ENCODE measurements at regions not wholly inside any gene's neighbourhood (a gene's known extent, or its start where the extent isn't known, plus 50 kb on each side); places are given as distances from the start of the nearest gene placed in this dataset.
"Not testable (repeated sequence)": the region's sequence is repeated elsewhere in the genome, so short reads cannot be mapped to it uniquely, and the experiment has no call there.

- no peak overlapping the region for H3K4me3 ChIP-seq (ENCODE audit: low read length)
- TF ChIP-seq ZNF274 (IDR thresholded peaks at IDR 0.05; ENCODE audit: low read depth, low read length), result no peak
Observed at GRCh38 chr11:67780056-67780455, 105.6 kb upstream of the ALDH3B2 start.

DNA sequence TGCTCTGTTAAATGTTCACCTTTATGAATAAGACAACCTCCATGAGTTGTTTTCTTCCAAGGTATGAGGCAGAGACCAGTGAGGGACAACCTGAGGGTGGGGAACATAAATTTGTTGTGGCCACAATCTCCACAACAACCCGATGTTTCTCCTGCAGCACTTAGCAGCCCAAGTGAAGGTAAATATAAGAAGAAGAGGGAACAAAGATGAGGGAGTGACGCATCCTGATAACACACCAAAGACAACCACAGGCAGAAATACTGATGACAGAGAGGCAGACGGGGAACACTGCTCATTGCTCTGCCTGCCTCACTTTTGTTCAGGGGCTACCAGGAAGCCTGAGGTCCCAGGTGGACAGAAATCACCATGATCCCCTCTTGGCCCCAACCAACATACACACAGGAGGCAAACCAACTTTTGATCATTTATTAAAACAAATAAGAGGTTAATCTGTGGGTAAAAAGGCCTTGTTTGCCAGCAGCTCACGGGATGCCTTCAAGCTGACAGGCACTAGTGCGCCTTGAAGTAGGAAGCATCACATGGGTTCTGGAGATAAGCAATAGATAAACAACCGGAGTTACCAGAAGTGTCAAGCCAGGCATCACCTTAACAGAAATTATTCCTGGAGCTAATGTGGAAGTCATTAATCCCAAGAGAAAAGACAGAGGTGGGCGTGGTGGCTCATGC, 104.9 kb upstream of the ALDH3B2 start:
- H3K4me3 ChIP-seq (ENCODE audit: low read length), result not testable (repeated sequence)

- no peak overlapping the region for H3K4me3 ChIP-seq (ENCODE audit: low read length)
- TF ChIP-seq ZNF274 (IDR thresholded peaks at IDR 0.05; ENCODE audit: low read depth, low read length), result no peak
Observed at GRCh38 chr11:67776852-67777520, 102.6 kb upstream of the ALDH3B2 start.

GRCh38 chr11:67774175-67774574, 99.8 kb upstream of the ALDH3B2 start:
- H3K4me3 ChIP-seq (ENCODE audit: low read length), result not testable (repeated sequence)

DNA sequence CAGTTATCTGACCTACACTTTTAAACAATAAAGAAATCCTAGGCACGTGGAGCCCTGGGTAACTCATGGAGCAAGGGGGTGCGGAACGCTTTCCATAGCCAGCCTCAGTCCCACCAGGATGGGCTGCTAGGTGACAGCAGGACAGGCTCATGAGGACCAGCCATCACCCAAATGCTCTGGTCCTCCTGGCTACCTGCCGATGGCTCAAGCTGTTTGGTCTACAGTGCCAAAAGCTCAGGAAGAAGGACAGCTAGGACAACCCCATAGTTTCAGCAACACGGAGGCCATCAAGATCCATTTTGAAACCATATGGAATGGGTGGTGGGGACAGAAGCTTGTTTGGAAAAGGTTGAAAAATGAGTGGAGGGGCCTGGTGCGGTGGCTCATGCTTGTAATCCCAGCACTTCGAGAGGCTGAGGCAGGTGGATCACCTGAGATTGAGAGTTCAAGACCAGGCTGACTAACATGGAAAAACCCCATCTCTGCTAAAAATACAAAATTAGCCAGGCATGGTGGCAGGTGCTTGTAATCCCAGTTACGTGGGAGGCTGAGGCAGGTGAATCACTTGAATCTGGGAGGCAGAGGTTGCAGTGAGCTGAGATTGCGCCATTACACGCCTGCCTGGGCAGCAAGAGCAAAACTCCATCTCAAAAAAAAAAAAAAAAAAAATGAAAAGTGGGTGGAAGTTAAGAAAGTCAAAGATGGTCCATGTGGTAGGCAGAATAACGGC, 93.7 kb upstream of the ALDH3B2 start:
- H3K4me3 ChIP-seq (ENCODE audit: low read length), result not testable (repeated sequence)

GRCh38 chr11:67761211-67761610, 86.8 kb upstream of the ALDH3B2 start:
- not testable (repeated sequence) for H3K4me3 ChIP-seq (ENCODE audit: low read length)

DNA sequence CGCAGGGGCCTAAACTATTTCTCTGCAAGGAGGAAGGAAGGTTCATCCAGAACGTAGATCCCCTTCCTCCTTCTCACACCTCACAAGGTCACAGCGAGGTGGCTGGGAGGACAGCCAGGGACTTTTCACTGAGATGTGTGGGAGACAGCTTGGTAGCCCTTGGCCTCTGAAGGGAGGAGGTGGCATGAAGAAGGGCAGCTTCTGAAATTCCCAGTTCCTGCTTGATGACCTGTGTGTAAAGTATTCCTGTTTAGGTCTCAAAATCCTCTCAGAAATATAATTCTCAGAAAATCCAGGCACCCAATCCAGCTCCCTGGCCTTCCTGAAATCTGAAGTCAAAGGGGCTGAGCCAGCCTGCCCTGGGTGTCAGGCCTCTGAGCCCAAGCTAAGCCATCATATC, 84.9 kb upstream of the ALDH3B2 start:
- not testable (repeated sequence) for H3K4me3 ChIP-seq (ENCODE audit: low read length)

DNA sequence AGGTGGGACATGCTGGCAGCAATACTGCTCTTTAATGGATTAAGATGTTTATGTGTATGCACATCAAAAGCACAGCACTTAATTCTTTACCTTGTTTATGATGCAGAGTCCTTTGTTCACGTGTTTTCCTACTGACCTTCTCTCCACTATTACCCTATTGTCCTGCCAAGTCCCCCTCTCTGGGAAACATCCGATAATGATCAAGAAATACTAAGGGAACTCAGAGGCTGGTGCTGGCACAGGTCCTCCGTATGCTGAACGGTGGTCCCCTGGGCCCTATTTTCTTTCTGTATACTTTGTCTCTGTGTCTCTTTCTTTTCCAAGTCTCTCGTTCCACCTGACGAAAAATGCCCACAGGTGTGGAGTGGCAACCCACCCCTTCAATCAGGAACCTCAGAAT, 84.0 kb upstream of the ALDH3B2 start:
- H3K4me3 ChIP-seq (ENCODE audit: low read length), result not testable (repeated sequence)

DNA sequence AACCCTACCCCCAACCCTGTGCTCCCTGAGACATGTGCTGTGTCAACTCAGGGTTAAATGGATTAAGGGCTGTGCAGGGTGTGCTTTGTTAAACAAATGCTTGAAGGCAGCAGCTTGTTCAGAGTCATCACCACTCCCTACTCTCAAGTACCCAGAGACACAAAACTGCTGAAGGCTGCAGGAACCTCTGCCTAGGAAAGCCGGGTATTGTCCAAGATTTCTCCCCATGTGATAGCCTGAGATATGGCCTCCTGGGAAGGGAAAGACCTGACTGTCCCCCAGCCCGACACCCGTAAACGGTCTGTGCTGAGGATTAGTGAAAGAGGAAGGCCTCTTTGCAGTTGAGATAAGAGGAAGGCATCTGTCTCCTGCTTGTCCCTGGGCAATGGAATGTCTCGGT, 83.6 kb upstream of the ALDH3B2 start:
- H3K4me3 ChIP-seq (ENCODE audit: low read length), result not testable (repeated sequence)

DNA sequence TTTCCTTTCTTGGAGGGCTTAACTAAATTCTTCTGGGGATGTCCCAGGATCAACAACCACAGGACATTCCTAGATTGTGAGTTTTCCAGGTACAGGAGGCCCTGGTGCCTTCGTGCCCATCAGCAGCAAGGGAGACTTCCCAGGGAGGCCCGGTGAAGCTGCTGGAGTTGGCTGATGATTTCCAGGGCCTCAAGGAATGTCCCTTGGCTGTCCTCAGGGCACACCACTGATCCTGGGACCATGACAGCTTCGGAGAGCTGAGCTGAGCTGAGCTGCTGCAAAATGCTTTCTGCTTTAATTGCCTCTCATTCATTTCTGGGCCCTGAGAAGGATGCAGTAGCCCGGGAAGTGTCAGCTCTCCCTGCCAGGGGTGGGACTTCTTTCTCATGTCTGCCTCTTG, 79.4 kb upstream of the ALDH3B2 start:
- H3K4me3 ChIP-seq (ENCODE audit: low read length), result not testable (repeated sequence)

- no peak overlapping the region for H3K4me3 ChIP-seq (ENCODE audit: low read length)
- TF ChIP-seq ZNF274 (IDR thresholded peaks at IDR 0.05; ENCODE audit: low read depth, low read length), result no peak
Observed at GRCh38 chr11:67745181-67745726, 70.8 kb upstream of the ALDH3B2 start.

DNA sequence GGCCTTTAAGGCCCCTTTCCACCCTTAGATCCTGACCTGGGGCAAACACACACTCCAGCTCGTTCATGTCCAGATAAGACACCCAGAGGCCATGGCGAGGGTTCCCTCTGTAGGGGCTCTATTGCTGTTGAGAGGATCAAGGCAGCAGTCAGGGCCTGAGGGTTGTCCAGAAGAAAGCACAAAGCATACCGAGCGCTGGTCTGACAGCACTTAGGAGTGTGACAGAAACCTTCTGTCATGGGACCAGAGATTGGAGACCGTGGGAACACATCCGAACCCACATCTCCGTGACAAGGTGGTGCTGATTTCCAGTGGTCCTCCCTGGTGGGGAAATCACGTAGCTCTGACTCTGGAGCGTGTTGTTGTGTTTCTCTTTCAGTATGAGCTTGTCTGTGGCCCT, 69.8 kb upstream of the ALDH3B2 start:
- not testable (repeated sequence) for H3K4me3 ChIP-seq (ENCODE audit: low read length)

DNA sequence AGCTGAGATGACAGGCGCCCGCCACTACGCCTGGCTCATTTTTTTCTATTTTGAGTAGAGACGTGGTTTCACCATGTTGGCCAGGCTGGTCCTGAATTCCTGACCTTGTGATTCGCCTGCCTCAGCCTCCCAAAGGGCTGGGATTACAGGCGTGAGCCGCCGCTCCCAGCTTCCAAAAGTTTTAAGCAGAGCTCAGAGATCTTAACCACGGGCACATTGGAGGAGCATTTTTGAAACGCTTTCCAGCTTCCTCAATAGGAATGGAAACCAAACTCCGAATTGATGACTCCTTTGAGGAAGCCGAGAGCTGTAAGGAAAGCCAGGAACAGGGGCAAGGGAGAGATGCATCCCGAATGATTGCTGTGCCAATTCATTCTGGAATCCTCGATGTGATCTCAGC, 63.8 kb upstream of the ALDH3B2 start:
- not testable (repeated sequence) for H3K4me3 ChIP-seq (ENCODE audit: low read length)

- not testable (repeated sequence) for H3K4me3 ChIP-seq (ENCODE audit: low read length)
Observed at GRCh38 chr11:67737562-67738080, 63.2 kb upstream of the ALDH3B2 start.

DNA sequence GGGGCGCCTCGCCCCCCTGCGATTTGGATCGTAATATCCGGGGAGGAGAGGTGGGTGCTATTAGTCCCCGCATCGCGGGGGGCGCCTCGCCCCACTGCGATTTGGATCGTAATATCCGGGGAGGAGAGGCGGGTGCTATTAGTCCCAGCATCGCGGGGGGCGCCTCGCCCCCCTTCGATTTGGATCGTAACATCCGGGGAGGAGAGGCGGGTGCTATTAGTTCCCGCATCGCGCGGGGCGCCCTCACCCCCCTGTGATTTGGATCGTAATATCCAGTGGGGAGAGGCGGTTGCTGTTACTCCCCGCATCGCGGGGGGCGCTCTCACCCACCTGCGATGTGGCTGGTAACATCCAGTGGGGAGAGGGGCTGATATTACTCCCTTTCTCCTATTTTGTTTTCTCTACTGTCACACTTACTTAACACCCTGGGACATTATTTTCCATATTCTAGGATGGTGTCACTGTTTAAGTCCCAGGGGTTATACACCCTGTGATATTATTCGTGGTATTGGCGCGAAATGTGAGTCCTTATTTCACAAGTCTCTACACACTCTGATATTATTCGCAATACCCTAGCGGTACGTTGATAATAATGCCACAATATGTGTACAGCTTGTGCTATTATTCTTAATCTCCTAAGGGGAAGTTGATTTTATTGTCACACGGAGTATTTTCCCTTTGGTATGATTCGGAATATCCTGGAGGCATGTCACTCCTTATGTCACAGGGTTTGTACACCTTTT, 57.8 kb upstream of the ALDH3B2 start:
- TF ChIP-seq ZNF274 (IDR thresholded peaks at IDR 0.05; ENCODE audit: low read depth, low read length), result no peak
- H3K4me3 ChIP-seq (ENCODE audit: low read length), result no peak overlapping the region

Data from GM08714 (cell line).